IPS-18a (cell line): ENCODE measurements at regions not wholly inside any gene's neighbourhood (a gene's known extent, or its start where the extent isn't known, plus 50 kb on each side); places are given as distances from the start of the nearest gene placed in this dataset.

Experiments
- H3K27ac ChIP-seq: one replicate; pipeline ENCODE4 v1.5.1; 2013; ENCODE audit warnings: low read length
- H3K27me3 ChIP-seq: one replicate; pipeline ENCODE4 v1.6.1; 2013; ENCODE audit warnings: mild to moderate bottlenecking, low read length; ENCODE audit not compliant: control insufficient read depth, insufficient read depth
- H3K36me3 ChIP-seq: one replicate; pipeline ENCODE4 v1.6.1; 2013; ENCODE audit warnings: low read depth, low read length; ENCODE audit not compliant: control insufficient read depth
- H3K4me1 ChIP-seq: one replicate; pipeline ENCODE4 v1.6.1; 2013; ENCODE audit warnings: low read depth, low read length; ENCODE audit not compliant: control insufficient read depth
- H3K4me3 ChIP-seq: one replicate; pipeline ENCODE4 v1.5.1; 2013; ENCODE audit warnings: low read length
- H3K9ac ChIP-seq: one replicate; pipeline ENCODE4 v1.6.1; 2013; ENCODE audit warnings: mild to moderate bottlenecking, low read length, moderate library complexity
- H3K9me3 ChIP-seq: one replicate; pipeline ENCODE4 v1.6.1; 2013; ENCODE audit warnings: low read depth, low read length; ENCODE audit not compliant: control insufficient read depth

DNA sequence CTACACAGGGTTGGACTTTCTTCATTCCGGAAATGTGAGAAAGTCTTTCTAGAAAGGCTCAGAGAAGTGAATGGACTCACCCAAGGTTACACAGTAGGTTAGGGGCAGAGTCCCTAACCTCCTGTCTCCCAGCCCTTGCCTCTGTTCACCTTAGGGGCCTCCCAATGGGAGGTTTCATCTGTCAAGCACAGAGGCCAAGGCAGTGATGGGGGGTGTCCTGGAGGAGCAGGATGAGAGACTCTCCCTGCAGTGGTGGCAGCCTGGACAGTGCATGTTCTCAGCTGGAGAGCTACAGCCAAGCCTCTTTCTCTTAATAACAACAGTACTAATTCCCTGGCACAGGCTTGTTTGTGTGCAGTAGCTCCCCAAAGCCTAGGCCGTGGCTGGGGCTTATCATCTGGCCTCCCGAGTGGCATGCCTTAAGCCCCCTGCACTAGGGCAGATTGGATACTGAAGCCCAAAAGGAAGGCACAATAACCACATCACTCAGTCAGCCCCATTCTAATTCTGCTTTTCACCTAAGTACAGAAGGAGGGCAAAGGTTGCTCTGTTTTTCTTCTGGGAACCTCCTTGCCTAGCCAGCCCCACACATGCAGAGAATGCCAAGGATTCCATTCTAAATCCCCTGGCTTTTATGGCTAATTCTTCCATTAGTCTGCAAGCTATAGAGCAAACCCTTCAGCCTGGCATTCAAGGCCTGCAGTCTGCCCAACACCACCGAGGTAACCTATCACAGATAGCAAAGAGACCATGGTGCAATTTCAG is 50.2 kb upstream of the XPA start:
- Histone ChIP-seq H3K27ac (no peak overlapping the region), H3K9me3 (no peaks in the 10 kb centered on the region), H3K9ac (no peak overlapping the region), H3K4me3 (no peak overlapping the region), H3K27me3 (peaks cover 26% of the 10 kb centered on the region), H3K4me1 (no peaks in the 10 kb centered on the region), H3K36me3 (no peaks in the 10 kb centered on the region)

- Histone ChIP-seq H3K4me3 (no peak overlapping the region), H3K36me3 (no peaks in the 10 kb centered on the region), H3K9ac (no peak overlapping the region), H3K4me1 (no peaks in the 10 kb centered on the region), H3K9me3 (no peaks in the 10 kb centered on the region), H3K27me3 (peaks cover 14% of the 10 kb centered on the region), H3K27ac (no peak overlapping the region)
Observed at GRCh38 chr9:97748525-97748924, 51.4 kb upstream of the XPA start.

- Histone ChIP-seq H3K27ac (no peak overlapping the region), H3K36me3 (no peaks in the 10 kb centered on the region), H3K27me3 (peaks cover under 1% of the 10 kb centered on the region), H3K9me3 (no peaks in the 10 kb centered on the region), H3K4me1 (no peaks in the 10 kb centered on the region), H3K9ac (no peak overlapping the region), H3K4me3 (no peak overlapping the region)
Observed at GRCh38 chr9:97749928-97750327, 52.8 kb upstream of the XPA start.

DNA sequence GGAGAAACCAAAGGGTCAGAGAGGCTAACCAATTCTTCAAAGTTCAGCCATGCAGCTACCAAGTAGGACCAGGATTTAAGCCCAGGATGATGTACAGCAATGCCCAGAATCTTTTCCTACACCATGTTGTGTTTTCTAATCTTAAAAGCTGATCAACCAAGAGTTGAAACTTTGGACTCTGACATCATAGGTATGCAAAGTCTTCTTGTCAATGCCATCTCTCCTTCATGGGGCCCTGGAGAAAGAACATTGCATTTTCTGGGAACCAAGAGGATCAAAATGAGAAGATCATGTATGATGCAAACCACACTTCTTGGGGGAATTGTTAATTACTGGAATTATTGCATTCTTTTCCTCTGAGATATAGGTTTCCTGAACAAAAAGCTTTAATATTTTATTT is 54.4 kb upstream of the XPA start:
- Histone ChIP-seq H3K4me3 (no peak overlapping the region), H3K27ac (no peak overlapping the region), H3K9me3 (no peaks in the 10 kb centered on the region), H3K36me3 (no peaks in the 10 kb centered on the region), H3K4me1 (no peaks in the 10 kb centered on the region), H3K27me3 (no peaks in the 10 kb centered on the region), H3K9ac (no peak overlapping the region)

- H3K4me3 ChIP-seq, result no peak overlapping the region
- no peak overlapping the region for H3K27ac ChIP-seq
- no peaks in the 10 kb centered on the region for H3K9me3 ChIP-seq
- no peaks in the 10 kb centered on the region for H3K4me1 ChIP-seq
- no peaks in the 10 kb centered on the region for H3K27me3 ChIP-seq
- no peak overlapping the region for H3K9ac ChIP-seq
- H3K36me3 ChIP-seq, result no peaks in the 10 kb centered on the region
Observed at GRCh38 chr9:97752274-97752673, 55.1 kb upstream of the XPA start.

DNA sequence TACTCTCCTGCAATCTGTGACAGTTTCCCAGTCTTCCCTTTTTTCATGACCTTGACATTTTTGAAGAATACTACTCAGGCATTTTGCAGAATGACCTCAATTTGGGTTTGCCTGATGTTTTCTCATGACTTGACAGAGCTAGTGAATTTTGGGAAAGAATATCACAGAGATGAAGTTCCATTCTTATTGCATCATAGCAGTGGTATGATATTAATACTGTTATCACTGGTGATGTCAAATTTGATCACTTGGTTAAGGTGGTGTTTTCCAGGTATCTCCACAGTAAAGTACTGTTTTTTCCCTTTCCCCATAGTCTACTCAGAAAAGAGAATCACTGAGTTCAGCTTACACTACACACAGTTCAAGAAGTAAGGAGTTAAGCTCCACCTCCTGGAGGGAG is 56.2 kb upstream of the XPA start:
- H3K27me3 ChIP-seq, result no peaks in the 10 kb centered on the region

DNA sequence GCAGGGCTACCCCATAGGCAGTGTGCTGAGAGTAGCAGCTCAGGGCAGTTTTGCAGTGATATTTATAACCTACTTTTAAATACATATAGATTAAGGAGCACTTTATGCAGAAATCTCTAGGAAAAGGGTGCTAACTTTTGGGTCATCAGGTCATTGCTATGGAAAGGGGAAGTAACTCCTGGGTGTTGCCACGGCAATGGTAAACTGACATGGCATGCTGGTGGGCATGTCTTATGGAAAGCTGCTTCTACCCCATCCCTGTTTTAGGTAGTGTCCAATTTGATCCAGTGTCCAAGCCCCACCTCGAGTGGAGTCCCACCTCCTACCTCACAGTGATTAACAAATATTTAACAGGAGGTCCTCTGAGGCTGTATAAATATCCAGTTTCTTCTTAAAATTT is 56.8 kb upstream of the XPA start:
- no peak overlapping the region for H3K4me3 ChIP-seq
- H3K27me3 ChIP-seq, result no peaks in the 10 kb centered on the region
- no peaks in the 10 kb centered on the region for H3K9me3 ChIP-seq
- H3K9ac ChIP-seq, result no peak overlapping the region
- H3K4me1 ChIP-seq, result no peaks in the 10 kb centered on the region
- H3K36me3 ChIP-seq, result no peaks in the 10 kb centered on the region
- no peak overlapping the region for H3K27ac ChIP-seq

More for the DNA sequence above, 56.2 kb upstream of the XPA start:
- no peaks in the 10 kb centered on the region for H3K9me3 ChIP-seq
- no peak overlapping the region for H3K9ac ChIP-seq
- H3K36me3 ChIP-seq, result no peaks in the 10 kb centered on the region
- H3K4me1 ChIP-seq, result no peaks in the 10 kb centered on the region
- H3K4me3 ChIP-seq, result no peak overlapping the region
- H3K27ac ChIP-seq, result no peak overlapping the region

DNA sequence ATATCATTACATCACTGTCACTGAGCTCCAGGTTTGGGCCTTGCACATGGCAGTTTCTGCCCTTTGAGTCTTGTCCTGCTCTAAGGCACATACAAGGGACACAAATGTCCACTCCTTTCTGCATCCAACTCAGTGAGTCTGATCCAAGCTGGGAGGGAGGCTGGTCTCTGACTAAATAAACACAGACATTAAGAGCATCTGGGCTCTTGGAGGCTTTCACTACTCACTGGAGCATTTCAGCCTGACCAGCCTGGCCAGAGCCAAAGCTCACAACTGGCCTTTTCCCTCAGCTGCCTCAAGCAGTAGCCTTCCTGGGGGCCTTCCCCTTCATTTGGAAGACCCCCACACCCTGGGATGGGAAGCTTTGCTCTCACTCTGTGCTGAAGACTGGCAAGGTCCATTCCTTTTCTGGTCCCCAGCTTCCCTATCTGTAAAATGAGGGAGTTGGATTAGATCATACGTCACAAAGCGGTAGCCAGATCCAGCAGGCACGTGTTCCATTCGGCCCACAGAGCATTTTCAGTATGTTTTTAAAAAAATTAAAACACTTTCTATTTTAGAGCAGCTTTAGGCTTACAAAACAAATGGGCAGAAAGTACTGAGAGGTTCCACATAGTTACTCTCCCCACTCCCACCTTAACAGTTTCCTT is 58.6 kb upstream of the XPA start:
- Histone ChIP-seq H3K27me3 (no peaks in the 10 kb centered on the region), H3K36me3 (no peaks in the 10 kb centered on the region), H3K9me3 (no peaks in the 10 kb centered on the region), H3K4me1 (no peaks in the 10 kb centered on the region), H3K4me3 (no peak overlapping the region), H3K27ac (no peak overlapping the region), H3K9ac (no peak overlapping the region)

DNA sequence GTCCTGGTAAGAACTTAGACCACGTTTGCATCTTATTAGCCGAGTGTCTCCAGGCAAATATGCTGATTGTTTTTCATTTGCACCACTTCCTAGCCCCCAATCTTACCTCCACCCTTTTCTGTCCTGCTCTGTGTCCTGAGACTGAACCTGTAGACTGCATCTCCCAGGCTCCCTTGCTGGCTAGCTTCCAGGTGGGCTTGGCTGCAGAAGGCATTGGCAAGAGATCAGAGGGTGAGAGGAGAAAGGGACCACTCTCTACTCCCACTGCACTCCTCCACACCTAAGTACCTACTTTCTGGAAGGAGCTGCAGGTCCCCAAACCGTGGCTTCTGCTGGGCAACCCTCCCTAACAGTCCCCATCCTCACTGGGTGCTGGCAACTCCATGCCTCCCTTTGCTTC is 59.9 kb upstream of the XPA start:
- H3K4me3 ChIP-seq, result no peak overlapping the region
- no peak overlapping the region for H3K9ac ChIP-seq
- no peaks in the 10 kb centered on the region for H3K4me1 ChIP-seq
- H3K27ac ChIP-seq, result no peak overlapping the region
- H3K36me3 ChIP-seq, result no peaks in the 10 kb centered on the region
- H3K27me3 ChIP-seq, result no peaks in the 10 kb centered on the region
- H3K9me3 ChIP-seq, result no peaks in the 10 kb centered on the region

GRCh38 chr9:97758334-97758916 is 61.3 kb upstream of the XPA start:
- Histone ChIP-seq H3K4me3 (no peak overlapping the region), H3K27ac (no peak overlapping the region), H3K27me3 (no peaks in the 10 kb centered on the region), H3K36me3 (no peaks in the 10 kb centered on the region), H3K9me3 (no peaks in the 10 kb centered on the region), H3K9ac (no peak overlapping the region), H3K4me1 (no peaks in the 10 kb centered on the region)

DNA sequence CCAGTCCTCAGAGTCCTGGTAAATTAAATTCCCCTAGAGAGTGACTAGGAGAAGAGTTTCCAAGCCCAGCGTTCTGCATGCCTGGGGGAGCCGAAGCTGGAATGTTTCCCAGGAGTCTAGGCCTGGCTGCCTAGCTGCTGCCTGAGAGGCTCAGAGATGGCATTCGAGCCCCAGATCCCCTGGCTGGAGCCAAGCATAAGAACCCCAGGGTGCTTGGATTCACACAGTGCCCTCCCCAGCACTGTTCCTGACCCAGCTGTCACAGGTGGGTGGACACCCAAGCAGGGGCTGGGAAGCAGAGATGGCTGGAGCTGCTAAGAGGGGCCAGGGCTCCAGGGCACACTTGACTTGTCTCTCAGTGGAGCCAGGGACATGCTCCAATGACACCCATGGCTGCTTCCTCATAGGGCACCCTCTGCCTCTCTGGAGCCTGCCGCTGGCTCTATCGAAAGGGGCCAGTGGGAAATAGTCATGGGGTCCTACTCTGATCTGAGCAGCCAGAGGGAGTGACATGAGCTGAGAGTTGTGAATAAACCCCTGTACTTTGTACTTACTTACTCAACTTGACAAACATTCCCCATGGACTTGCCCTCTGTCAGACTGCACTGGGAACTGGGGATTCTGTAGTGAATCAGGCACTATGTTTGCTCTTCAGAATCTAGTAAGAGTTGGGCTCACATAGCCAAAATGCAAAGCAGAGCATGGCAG is 62.6 kb upstream of the XPA start:
- Histone ChIP-seq H3K4me1 (no peaks in the 10 kb centered on the region), H3K9me3 (no peaks in the 10 kb centered on the region), H3K27ac (no peak overlapping the region), H3K4me3 (no peak overlapping the region), H3K9ac (no peak overlapping the region), H3K36me3 (no peaks in the 10 kb centered on the region), H3K27me3 (no peaks in the 10 kb centered on the region)
